GM19025 (cell line): ENCODE measurements at regions not wholly inside any gene's neighbourhood (a gene's known extent, or its start where the extent isn't known, plus 50 kb on each side); places are given as distances from the start of the nearest gene placed in this dataset.

Experiments used
- ATAC-seq: cut with Tn5 transposase; IDR thresholded peaks from one replicate; pipeline ENCODE4 v1.9.1; 2021; ENCODE audit warnings: mild to moderate bottlenecking, low read depth, moderate library complexity; ENCODE audit not compliant: unreplicated experiment

- no peak for ATAC-seq
These were observed 502.9 kb upstream of the ZMIZ1 start for GRCh38 chr10:78565841-78566240.

GRCh38 chr10:78566284-78567111 lies 502.3 kb upstream of the ZMIZ1 start:
- no peak for ATAC-seq

GRCh38 chr10:78567680-78568455 lies 500.9 kb upstream of the ZMIZ1 start:
- no peak for ATAC-seq

GRCh38 chr10:78568620-78569019 lies 500.1 kb upstream of the ZMIZ1 start:
- no peak for ATAC-seq

- no peak for ATAC-seq
These were observed 498.0 kb upstream of the ZMIZ1 start for GRCh38 chr10:78570633-78571235.

GRCh38 chr10:78571286-78571685 lies 497.5 kb upstream of the ZMIZ1 start:
- no peak for ATAC-seq

- no peak for ATAC-seq
These were observed 496.9 kb upstream of the ZMIZ1 start for GRCh38 chr10:78571891-78572290.

- no peak for ATAC-seq
These were observed 496.2 kb upstream of the ZMIZ1 start for GRCh38 chr10:78572565-78572964.

GRCh38 chr10:78574547-78574946 lies 494.2 kb upstream of the ZMIZ1 start:
- ATAC-seq, result no peak

GRCh38 chr10:78575400-78575799 lies 493.4 kb upstream of the ZMIZ1 start:
- ATAC-seq, result no peak

- ATAC-seq, result no peak
These were observed 492.5 kb upstream of the ZMIZ1 start for GRCh38 chr10:78576276-78576675.

GRCh38 chr10:78577712-78578111 lies 491.1 kb upstream of the ZMIZ1 start:
- ATAC-seq, result no peak

GRCh38 chr10:78578929-78579328 lies 489.8 kb upstream of the ZMIZ1 start:
- ATAC-seq, result no peak

- no peak for ATAC-seq
These were observed 489.2 kb upstream of the ZMIZ1 start for GRCh38 chr10:78579576-78579975.

GRCh38 chr10:78579995-78580394 lies 488.8 kb upstream of the ZMIZ1 start:
- ATAC-seq, result no peak

- ATAC-seq, result no peak
These were observed 487.6 kb upstream of the ZMIZ1 start for GRCh38 chr10:78581133-78581694.

GRCh38 chr10:78582540-78582939 lies 486.2 kb upstream of the ZMIZ1 start:
- no peak for ATAC-seq

- no peak for ATAC-seq
These were observed 484.5 kb upstream of the ZMIZ1 start for GRCh38 chr10:78584266-78584665.

GRCh38 chr10:78584681-78585080 lies 484.1 kb upstream of the ZMIZ1 start:
- no peak for ATAC-seq

- ATAC-seq, result no peak
These were observed 482.8 kb upstream of the ZMIZ1 start for GRCh38 chr10:78585952-78586351.

GRCh38 chr10:78588194-78588811 lies 480.5 kb upstream of the ZMIZ1 start:
- ATAC-seq, result no peak
